Adipocyte (in vitro differentiated cells): ENCODE measurements at regions not wholly inside any gene's neighbourhood (a gene's known extent, or its start where the extent isn't known, plus 50 kb on each side); places are given as distances from the start of the nearest gene placed in this dataset.

ENCODE experiments used
- DNase-seq: peaks from one replicate; pipeline ENCODE4 v3.0.0-alpha.2; 2015; ENCODE audit warnings: low read depth
- H3K27me3 ChIP-seq: replicated peaks from 2 replicates; pipeline ENCODE4 v1.7.0; 2013; ENCODE audit warnings: mild to moderate bottlenecking, low read length, moderate library complexity; ENCODE audit not compliant: control insufficient read depth, insufficient read depth
- H3K36me3 ChIP-seq: 2 replicates; pipeline ENCODE4 v1.7.0; 2013; ENCODE audit warnings: low read length, mild to moderate bottlenecking, moderate library complexity; ENCODE audit not compliant: control insufficient read depth, insufficient read depth, severe bottlenecking
- H3K4me1 ChIP-seq: 2 replicates; pipeline ENCODE4 v1.7.0; 2013; ENCODE audit warnings: mild to moderate bottlenecking, low read length, moderate library complexity; ENCODE audit not compliant: control insufficient read depth, insufficient read depth
- H3K4me3 ChIP-seq: 2 replicates; pipeline ENCODE4 v1.7.0; 2013; ENCODE audit warnings: mild to moderate bottlenecking, low read length, moderate library complexity
- H3K9ac ChIP-seq: 2 replicates; pipeline ENCODE4 v1.7.0; 2013; ENCODE audit warnings: mild to moderate bottlenecking, low read length, moderate library complexity
- H3K9me3 ChIP-seq: 2 replicates; pipeline ENCODE4 v1.7.0; 2013; ENCODE audit warnings: mild to moderate bottlenecking, low read length, moderate library complexity; ENCODE audit not compliant: control insufficient read depth

GRCh38 chr11:15909937-15910598, 446.3 kb downstream of the SOX6 start:
- no peak for DNase-seq
- no peak overlapping the region for H3K4me3 ChIP-seq

DNA sequence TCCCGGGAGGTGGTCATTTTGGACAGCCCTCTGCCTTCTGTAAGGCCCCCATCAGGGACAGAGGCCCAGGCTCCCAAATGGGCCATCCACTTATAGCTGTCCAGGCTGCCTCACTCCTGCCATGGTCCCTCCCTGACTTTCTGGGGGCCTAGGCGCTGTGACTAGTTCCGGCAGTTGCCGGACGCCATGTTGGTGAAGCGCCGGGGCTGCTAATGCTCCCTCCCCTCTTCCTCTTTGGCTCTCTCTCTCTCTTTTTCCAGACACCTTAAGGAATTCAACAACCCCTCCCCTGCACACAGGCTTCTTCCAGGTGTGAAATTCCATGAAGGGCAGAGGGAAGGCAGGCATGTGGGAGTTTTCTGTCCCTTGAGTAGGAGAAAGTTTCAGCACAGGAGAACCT, 445.6 kb downstream of the SOX6 start:
- DNase-seq, result no peak
- Histone ChIP-seq H3K9ac (no peak overlapping the region), H3K9me3 (no peaks in the 10 kb centered on the region), H3K4me1 (no peaks in the 10 kb centered on the region), H3K4me3 (no peak overlapping the region), H3K36me3 (no peaks in the 10 kb centered on the region), H3K27me3 (peaks cover 19% of the 10 kb centered on the region)

More at GRCh38 chr11:15909937-15910598, 446.3 kb downstream of the SOX6 start:
- Histone ChIP-seq H3K4me1 (no peaks in the 10 kb centered on the region), H3K36me3 (no peaks in the 10 kb centered on the region), H3K27me3 (peaks cover 15% of the 10 kb centered on the region), H3K9ac (no peak overlapping the region), H3K9me3 (no peaks in the 10 kb centered on the region)

DNA sequence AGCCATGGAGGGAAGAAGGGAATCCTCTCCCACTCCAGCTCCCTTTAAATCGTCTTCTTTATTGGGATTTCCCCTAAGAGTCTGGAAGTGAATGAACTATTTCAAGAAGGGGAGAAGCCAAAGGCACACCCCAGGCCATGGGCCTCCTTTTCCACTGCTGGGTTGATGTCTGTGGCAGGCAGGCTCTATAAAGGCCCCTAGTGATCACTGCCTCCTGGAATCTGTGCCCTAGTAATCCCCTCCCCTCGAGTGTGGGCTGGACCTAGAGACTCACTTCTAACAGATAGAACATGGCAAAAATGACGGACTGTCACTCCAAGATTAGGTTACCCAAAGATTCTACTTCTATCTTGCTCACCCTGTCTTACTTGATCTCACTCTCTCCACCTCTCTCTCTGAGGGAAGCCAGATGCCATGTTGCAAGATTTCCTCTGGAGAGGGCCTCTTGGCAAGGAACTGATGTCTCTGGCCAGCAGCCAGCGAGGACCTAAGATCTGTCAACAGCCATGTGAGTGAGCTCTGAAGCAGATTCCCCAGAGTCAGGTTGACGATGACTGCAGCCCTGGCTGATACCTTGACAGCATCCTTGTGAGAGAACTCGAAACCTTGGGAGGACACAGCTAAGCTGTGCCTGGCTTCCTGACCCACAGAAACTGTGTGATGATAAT, 444.8 kb downstream of the SOX6 start:
- Histone ChIP-seq H3K9me3 (peaks cover 3% of the 10 kb centered on the region), H3K9ac (no peak overlapping the region), H3K36me3 (no peaks in the 10 kb centered on the region), H3K27me3 (peaks cover 15% of the 10 kb centered on the region), H3K4me1 (no peaks in the 10 kb centered on the region), H3K4me3 (no peak overlapping the region)
- DNase-seq, result peak; percentile 77

DNA sequence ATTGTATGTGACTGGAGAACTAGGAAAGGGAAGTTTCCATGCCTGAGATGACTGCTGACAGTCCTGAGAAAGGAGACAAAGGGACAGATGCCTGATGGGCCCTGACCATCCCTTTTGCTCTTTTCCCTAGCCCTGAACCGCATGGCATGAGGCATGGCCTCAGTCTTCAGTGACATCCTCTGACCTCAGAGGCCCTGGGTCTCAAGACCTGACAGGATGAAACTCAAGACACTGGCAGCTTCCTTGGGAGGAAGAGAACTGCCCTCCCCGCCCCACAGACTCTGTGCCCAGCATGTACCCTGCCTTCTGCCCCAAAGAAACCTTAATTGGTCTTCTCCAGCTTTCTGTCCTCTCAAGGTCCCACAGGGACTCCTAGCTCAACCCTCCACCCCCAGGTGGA, 444.1 kb downstream of the SOX6 start:
- Histone ChIP-seq H3K9ac (no peak overlapping the region), H3K4me1 (no peaks in the 10 kb centered on the region), H3K27me3 (peaks cover 15% of the 10 kb centered on the region), H3K36me3 (no peaks in the 10 kb centered on the region), H3K4me3 (no peak overlapping the region), H3K9me3 (peaks cover 5% of the 10 kb centered on the region)
- no peak for DNase-seq

DNA sequence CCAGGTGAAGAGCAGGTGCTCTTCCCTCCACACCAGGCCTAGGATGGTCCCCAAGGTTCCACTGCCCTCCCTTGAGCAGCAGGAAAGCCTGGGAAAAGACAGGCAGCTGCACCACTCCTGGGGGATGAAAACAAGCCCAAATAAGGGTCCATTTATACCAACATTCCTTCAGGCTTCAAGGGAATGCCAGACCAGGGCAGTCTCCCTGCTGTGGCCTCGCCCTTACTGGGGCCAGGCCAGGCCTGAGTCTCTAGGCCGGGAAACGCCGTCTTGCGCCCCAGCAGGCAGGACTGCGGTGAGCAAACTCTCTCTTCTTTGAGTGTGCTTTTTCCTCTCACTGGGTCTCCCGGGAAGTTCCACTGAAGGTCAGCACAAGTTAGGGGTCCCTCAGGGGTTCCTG, 443.5 kb downstream of the SOX6 start:
- no peak for DNase-seq
- H3K4me3 ChIP-seq, result no peak overlapping the region
- H3K36me3 ChIP-seq, result no peaks in the 10 kb centered on the region
- peaks cover 5% of the 10 kb centered on the region for H3K9me3 ChIP-seq
- peaks cover 15% of the 10 kb centered on the region for H3K27me3 ChIP-seq
- H3K9ac ChIP-seq, result no peak overlapping the region
- H3K4me1 ChIP-seq, result no peaks in the 10 kb centered on the region

GRCh38 chr11:15913261-15913660, 443.1 kb downstream of the SOX6 start:
- Histone ChIP-seq H3K4me3 (no peak overlapping the region), H3K9me3 (peaks cover 5% of the 10 kb centered on the region), H3K9ac (no peak overlapping the region), H3K27me3 (peaks cover 17% of the 10 kb centered on the region), H3K4me1 (no peaks in the 10 kb centered on the region), H3K36me3 (no peaks in the 10 kb centered on the region)
- no peak for DNase-seq
